ENCODE measurements at regions not wholly inside any gene's neighbourhood (a gene's known extent, or its start where the extent isn't known, plus 50 kb on each side); places are given as distances from the start of the nearest gene placed in this dataset.

- peak; percentile 74 for ATAC-seq
Observed at GRCh38 chr7:7304705-7305450, 122.5 kb downstream of the C1GALT1 start.

GRCh38 chr7:7306231-7306630 is 123.9 kb downstream of the C1GALT1 start:
- no peak for ATAC-seq
